Calu3 (cell line): ENCODE measurements at regions not wholly inside any gene's neighbourhood (a gene's known extent, or its start where the extent isn't known, plus 50 kb on each side); places are given as distances from the start of the nearest gene placed in this dataset.

Experiments used
- BruUV-seq: library from RNA; stranded (reverse); fragments of 400-500 nt; replicated peaks from 2 replicates; lab custom pipeline; 2021; lab: Mats Ljungman, UMichigan
- CTCF ChIA-PET: fragments of 300-600 bp; sonication (Branson Sonifier 250); formaldehyde crosslinking; loops from one replicate; lab custom pipeline; 2022; ENCODE audit warnings: antibody characterized with exemption; lab: Charles Lee
- DNase-seq: peaks from one replicate; pipeline ENCODE4 v3.0.0; 2022
- H3K27ac Mint-ChIP-seq: one replicate; pipeline ENCODE4 v1.8.0; 2022; ENCODE audit warnings: mixed read lengths; ENCODE audit not compliant: unreplicated experiment
- H3K27me3 Mint-ChIP-seq: one replicate; pipeline ENCODE4 v1.8.0; 2022; ENCODE audit warnings: mixed read lengths; ENCODE audit not compliant: unreplicated experiment
- H3K36me3 Mint-ChIP-seq: one replicate; pipeline ENCODE4 v1.8.0; 2022; ENCODE audit warnings: mild to moderate bottlenecking, moderate library complexity, mixed read lengths; ENCODE audit not compliant: insufficient read depth, unreplicated experiment
- H3K4me1 Mint-ChIP-seq: one replicate; pipeline ENCODE4 v1.8.0; 2022; ENCODE audit warnings: mild to moderate bottlenecking, low read depth, mixed read lengths; ENCODE audit not compliant: unreplicated experiment
- H3K4me3 Mint-ChIP-seq: one replicate; pipeline ENCODE4 v1.8.0; 2022; ENCODE audit warnings: mild to moderate bottlenecking, low read depth, moderate library complexity, mixed read lengths; ENCODE audit not compliant: unreplicated experiment
- H3K9me3 Mint-ChIP-seq: one replicate; pipeline ENCODE4 v1.8.0; 2022; ENCODE audit warnings: low read depth, mixed read lengths; ENCODE audit not compliant: unreplicated experiment
- CTCF ChIP-seq: fragments of 200-600 bp; IDR thresholded peaks from one replicate; pipeline ENCODE4 v1.8.0; 2022; ENCODE audit warnings: antibody characterized with exemption; ENCODE audit not compliant: unreplicated experiment
- intact Hi-C: fragments of 100-400 bp; cut with micrococcal nuclease; formaldehyde crosslinking; loops from one replicate; pipeline ENCODE4 v1.10.0; 2022; ENCODE audit not compliant: unreplicated experiment

GRCh38 chr2:125634662-125635061 is 1021.3 kb upstream of the GYPC start:
- no peak overlapping the region for H3K27ac Mint-ChIP-seq
- no TSS peak for BruUV-seq
- CTCF ChIA-PET = no interaction called here
- no peaks in the 10 kb centered on the region for H3K4me1 Mint-ChIP-seq
- no peaks in the 10 kb centered on the region for H3K27me3 Mint-ChIP-seq
- TF ChIP-seq CTCF = no peak
- intact Hi-C loops = no loop called here
- no peak for DNase-seq
- H3K36me3 Mint-ChIP-seq = no peaks in the 10 kb centered on the region
- no peak overlapping the region for H3K4me3 Mint-ChIP-seq
- peaks cover 11% of the 10 kb centered on the region for H3K9me3 Mint-ChIP-seq

DNA sequence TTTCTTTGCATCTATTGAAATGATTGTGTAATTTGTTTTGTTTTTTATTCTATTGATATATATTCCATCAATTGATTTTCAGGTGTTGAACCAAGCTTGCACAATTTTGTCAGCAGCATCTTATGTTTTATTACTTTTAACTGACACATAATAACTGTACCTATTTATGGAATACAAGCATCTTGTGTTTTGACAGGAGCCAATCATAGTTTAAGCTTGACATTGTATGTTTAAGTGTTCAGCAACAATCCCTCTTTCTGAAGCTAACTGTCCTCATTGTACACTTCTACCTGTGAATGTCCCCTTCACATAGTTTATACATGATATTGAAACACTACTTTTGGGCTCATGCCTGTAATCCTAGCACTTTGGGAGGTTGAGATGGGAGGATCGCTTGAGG is 1017.6 kb upstream of the GYPC start:
- H3K36me3 Mint-ChIP-seq = no peaks in the 10 kb centered on the region
- no peak for TF ChIP-seq CTCF
- CTCF ChIA-PET = no interaction called here
- intact Hi-C loops = no loop called here
- no peak overlapping the region for H3K4me3 Mint-ChIP-seq
- H3K9me3 Mint-ChIP-seq = peaks cover 7% of the 10 kb centered on the region
- H3K27ac Mint-ChIP-seq = no peak overlapping the region
- no TSS peak for BruUV-seq
- no peaks in the 10 kb centered on the region for H3K4me1 Mint-ChIP-seq
- no peak for DNase-seq
- H3K27me3 Mint-ChIP-seq = no peaks in the 10 kb centered on the region

DNA sequence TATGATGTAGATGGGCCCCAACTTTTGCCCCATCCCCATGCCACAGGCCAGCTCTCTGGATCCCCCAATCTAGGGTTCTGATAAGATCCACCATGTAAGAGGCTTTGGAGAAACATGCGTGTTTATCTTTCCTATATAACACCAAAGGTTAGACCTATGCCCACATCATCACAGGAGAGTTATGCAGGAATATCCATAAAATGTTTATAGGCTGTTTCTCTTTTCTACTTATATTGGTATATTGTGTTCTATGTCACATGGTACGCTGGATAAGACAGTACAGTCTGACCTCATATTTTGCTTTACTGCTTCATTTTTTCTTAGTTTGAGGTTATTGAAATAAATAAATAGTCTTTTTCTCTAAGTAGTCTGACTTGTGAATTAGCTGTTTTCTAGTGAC is 1013.9 kb upstream of the GYPC start:
- H3K4me1 Mint-ChIP-seq = no peaks in the 10 kb centered on the region
- CTCF ChIA-PET = no interaction called here
- DNase-seq = no peak
- peaks cover 10% of the 10 kb centered on the region for H3K9me3 Mint-ChIP-seq
- H3K27ac Mint-ChIP-seq = no peak overlapping the region
- H3K27me3 Mint-ChIP-seq = no peaks in the 10 kb centered on the region
- no peak overlapping the region for H3K4me3 Mint-ChIP-seq
- no TSS peak for BruUV-seq
- no peak for TF ChIP-seq CTCF
- intact Hi-C loops = no loop called here
- H3K36me3 Mint-ChIP-seq = no peaks in the 10 kb centered on the region

DNA sequence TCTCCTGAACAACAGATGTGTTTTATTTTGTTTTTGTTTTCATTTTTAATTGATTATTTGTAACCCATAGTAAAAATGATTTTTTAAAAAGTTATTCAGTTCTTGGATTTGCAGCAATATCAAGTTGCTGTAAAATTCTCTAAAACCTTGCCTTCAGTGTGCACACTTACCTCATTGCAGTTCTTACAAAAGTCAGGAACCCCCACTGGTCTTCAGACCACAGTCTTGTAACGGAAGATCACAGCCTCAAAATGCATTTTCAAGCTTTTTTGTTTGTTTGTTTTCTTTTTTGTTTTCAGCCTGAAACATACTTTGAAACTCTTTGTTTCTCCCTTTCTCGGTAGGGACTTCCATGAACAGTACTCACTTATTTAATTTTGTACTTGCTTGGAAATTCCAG is 1012.8 kb upstream of the GYPC start:
- Mint-ChIP-seq H3K36me3 (no peaks in the 10 kb centered on the region), H3K4me1 (no peaks in the 10 kb centered on the region), H3K27ac (no peak overlapping the region), H3K9me3 (peaks cover 10% of the 10 kb centered on the region), H3K4me3 (no peak overlapping the region), H3K27me3 (no peaks in the 10 kb centered on the region)
- TF ChIP-seq CTCF = no peak
- intact Hi-C loops = no loop called here
- BruUV-seq = no TSS peak
- no peak for DNase-seq
- CTCF ChIA-PET = no interaction called here

GRCh38 chr2:125643585-125643984 is 1012.4 kb upstream of the GYPC start:
- no peak for DNase-seq
- intact Hi-C loops = no loop called here
- Mint-ChIP-seq H3K27ac (no peak overlapping the region), H3K9me3 (peaks cover 12% of the 10 kb centered on the region), H3K4me3 (no peak overlapping the region), H3K4me1 (no peaks in the 10 kb centered on the region), H3K36me3 (no peaks in the 10 kb centered on the region), H3K27me3 (no peaks in the 10 kb centered on the region)
- no peak for TF ChIP-seq CTCF
- CTCF ChIA-PET = no interaction called here
- BruUV-seq = no TSS peak
